Right lobe of liver (tissue), 6 donors: ENCODE measurements at regions not wholly inside any gene's neighbourhood (a gene's known extent, or its start where the extent isn't known, plus 50 kb on each side); places are given as distances from the start of the nearest gene placed in this dataset.

Experiments used
- ATAC-seq, 4 donors: fragments of 200-7000 bp; cut with Tn5 transposase; one replicate each; pipeline ENCODE4 v1.9.1; 2020; ENCODE audit warnings: mild to moderate bottlenecking in 4 of 4, moderate library complexity in 4 of 4
- DNase-seq, 3 donors: peaks; one replicate each; pipeline ENCODE4 v3.0.0-alpha.2; 2020
- H3K27ac ChIP-seq, 3 donors: fragments of 200-600 bp; one replicate each; pipeline ENCODE4 v1.8.0; 2022
- H3K27me3 ChIP-seq, 2 donors: fragments of 200-600 bp; one replicate each; pipeline ENCODE4 v1.8.0; 2022
- H3K36me3 ChIP-seq, 4 donors: fragments of 200-600 bp; sonication (generic) in 1 of 4; one replicate each; pipeline versions ENCODE4 v1.5.1 to v1.8.0; 2017 to 2022; ENCODE audit warnings: control low read depth in 1 of 4
- H3K4me1 ChIP-seq, 4 donors: fragments of 200-600 bp; sonication (generic) in 1 of 4; one replicate each; pipeline versions ENCODE4 v1.5.1 to v1.8.0; 2017 to 2022; ENCODE audit warnings: control low read depth in 1 of 4
- H3K4me3 ChIP-seq, 3 donors: fragments of 200-600 bp; one replicate each; pipeline ENCODE4 v1.8.0; 2022
- H3K9me3 ChIP-seq, 4 donors: fragments of 200-600 bp; sonication (generic) in 1 of 4; one replicate each; pipeline versions ENCODE4 v1.5.1 to v1.8.0; 2017 to 2022; ENCODE audit warnings: control low read depth in 1 of 4
- CTCF ChIP-seq, 4 donors: fragments of 200-600 bp in 3 of 4; fragments of 450-650 bp in 1 of 4; IDR thresholded peaks; one replicate each; pipeline versions ENCODE4 v1.5.1 to v1.8.0; 2016 to 2022; ENCODE audit warnings: antibody characterized with exemption in 4 of 4, mild to moderate bottlenecking in 2 of 4
- POLR2A ChIP-seq: fragments of 450-650 bp; IDR thresholded peaks from one replicate; pipeline ENCODE4 v1.6.1; 2017; ENCODE audit warnings: antibody characterized with exemption, mild to moderate bottlenecking
- WGBS: methylation state at CpG from one replicate; pipeline ENCODE4 v1.1.6; 2018; ENCODE audit warnings: low coverage, low lambda C conversion rate; ENCODE audit not compliant: insufficient coverage; ENCODE audit errors: missing lambda C conversion rate; 5-methylcytosine and 5-hydroxymethylcytosine counted together
- intact Hi-C, 2 donors: fragments of 100-400 bp; cut with DNase I; formaldehyde crosslinking; loops; one replicate each; pipeline versions ENCODE4 v1.11.2 to v1.14.1; 2022
- donor health status: DM: no; HTN: yes; CAD: no.
- donor health status: DM: no; HTN: no; CAD: no.
- donor health status: DM: no; HTN: no; CAD: no.
- donor health status: DM: no; HTN: yes; CAD: no.
- donor health status: DM: no; HTN: yes; CAD: no.

DNA sequence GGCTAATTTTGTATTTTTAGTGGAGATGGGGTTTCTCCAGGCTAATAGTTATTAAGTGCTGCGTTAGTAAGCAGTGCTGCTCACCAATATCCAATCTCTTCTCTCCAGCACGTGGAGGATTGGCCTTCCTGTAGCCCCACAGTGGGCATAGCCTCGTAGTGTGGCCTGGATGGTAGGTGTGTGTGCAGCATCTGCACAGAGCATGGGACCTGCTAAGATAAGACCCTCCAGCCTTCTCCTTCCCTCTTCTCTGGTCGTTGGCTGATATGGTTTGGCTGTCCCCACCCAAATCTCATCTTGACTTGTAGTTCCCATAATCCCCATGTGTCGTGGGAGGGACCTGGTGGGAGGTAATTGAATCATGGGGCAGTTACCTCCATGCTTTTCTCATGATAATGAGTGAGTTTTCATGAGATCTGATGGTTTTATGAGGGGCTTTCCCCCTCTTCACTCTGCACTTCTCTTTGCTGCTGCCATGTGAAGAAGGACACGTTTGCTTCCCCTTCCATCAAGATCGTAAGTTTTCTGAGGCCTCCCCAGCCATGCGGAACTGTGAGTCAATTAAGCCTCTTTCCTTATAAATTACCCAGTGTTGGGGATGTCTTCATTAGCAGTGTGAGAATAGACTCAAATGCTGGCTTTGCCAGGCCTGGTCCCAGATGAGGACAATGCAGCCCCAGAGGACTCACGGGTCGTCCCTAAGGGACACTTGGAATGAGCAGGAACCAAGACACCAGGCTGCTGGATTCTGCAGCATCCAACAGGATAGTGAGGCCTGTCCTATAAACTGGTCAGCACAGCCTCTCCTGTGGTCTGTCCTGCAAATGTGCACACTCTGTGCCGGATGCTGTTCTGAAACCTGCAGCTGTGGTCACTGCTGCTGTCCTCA is 63.4 kb upstream of the AFDN start:
- Histone ChIP-seq H3K27ac (peak overlapping the region in 2 of 3 donors; percentile 57 to 84), H3K4me1 (peaks cover 0 to 45% (median 20%) of the 10 kb centered on the region in 4 donors), H3K9me3 (no peaks in the 10 kb centered on the region), H3K27me3 (no peaks in the 10 kb centered on the region), H3K4me3 (no peak overlapping the region), H3K36me3 (no peaks in the 10 kb centered on the region)
- 87% methylated on average over 7 of the region's 11 CpGs for WGBS
- DNase-seq (no peak), ATAC-seq (no peak)
- TF ChIP-seq CTCF (IDR thresholded peaks at IDR 0.05) (no peak), POLR2A (no peak)
- intact Hi-C loops: no loop called here

GRCh38 chr6:167764215-167764614 is 62.5 kb upstream of the AFDN start:
- no peak for ATAC-seq
- Histone ChIP-seq H3K4me1 (peaks cover 0 to 45% (median 20%) of the 10 kb centered on the region in 4 donors), H3K36me3 (no peaks in the 10 kb centered on the region), H3K27ac (peak overlapping the region; percentile 42 to 84 (median 80)), H3K4me3 (no peak overlapping the region), H3K27me3 (no peaks in the 10 kb centered on the region), H3K9me3 (no peaks in the 10 kb centered on the region)
- DNase-seq: peak in 1 of 3 donors; percentile 45
- intact Hi-C loops: no loop called here
- 95% methylated on average over 6 of the region's 9 CpGs for WGBS
- no peak for TF ChIP-seq POLR2A
- TF ChIP-seq CTCF (IDR thresholded peaks at IDR 0.05): no peak

- Histone ChIP-seq H3K4me3 (no peak overlapping the region), H3K27me3 (no peaks in the 10 kb centered on the region), H3K4me1 (peaks cover 0 to 45% (median 20%) of the 10 kb centered on the region in 4 donors), H3K27ac (peak overlapping the region; percentile 42 to 84 (median 80)), H3K36me3 (no peaks in the 10 kb centered on the region), H3K9me3 (no peaks in the 10 kb centered on the region)
- DNase-seq (peak in 1 of 3 donors; percentile 69), ATAC-seq (peak; percentile 41 to 63 (median 50))
- TF ChIP-seq CTCF (IDR thresholded peaks at IDR 0.05) (no peak), POLR2A (no peak)
- 23% methylated on average over 12 of the region's 15 CpGs for WGBS
- intact Hi-C loops: no loop called here
These were observed 61.8 kb upstream of the AFDN start for GRCh38 chr6:167764713-167765479.

GRCh38 chr6:167766986-167767714 is 59.6 kb upstream of the AFDN start:
- Histone ChIP-seq H3K9me3 (no peaks in the 10 kb centered on the region), H3K27ac (no peak overlapping the region), H3K36me3 (no peaks in the 10 kb centered on the region), H3K4me1 (peaks cover 0 to 29% (median 13%) of the 10 kb centered on the region in 4 donors), H3K4me3 (no peak overlapping the region), H3K27me3 (no peaks in the 10 kb centered on the region)
- DNase-seq (no peak), ATAC-seq (no peak)
- WGBS: 87% methylated on average over 15 of the region's 29 CpGs
- intact Hi-C loops: no loop called here
- TF ChIP-seq CTCF (IDR thresholded peaks at IDR 0.05): no peak
- TF ChIP-seq POLR2A: no peak
